NCI-H146 treated with DMSO at 0.1 percent for 48 hours (cell line): ENCODE measurements at regions not wholly inside any gene's neighbourhood (a gene's known extent, or its start where the extent isn't known, plus 50 kb on each side); places are given as distances from the start of the nearest gene placed in this dataset.

Experiments used
- DNase-seq: peaks from one replicate; lab custom pipeline; 2025; ENCODE audit not compliant: unreplicated experiment; lab: John Stamatoyannopoulos, UW

DNA sequence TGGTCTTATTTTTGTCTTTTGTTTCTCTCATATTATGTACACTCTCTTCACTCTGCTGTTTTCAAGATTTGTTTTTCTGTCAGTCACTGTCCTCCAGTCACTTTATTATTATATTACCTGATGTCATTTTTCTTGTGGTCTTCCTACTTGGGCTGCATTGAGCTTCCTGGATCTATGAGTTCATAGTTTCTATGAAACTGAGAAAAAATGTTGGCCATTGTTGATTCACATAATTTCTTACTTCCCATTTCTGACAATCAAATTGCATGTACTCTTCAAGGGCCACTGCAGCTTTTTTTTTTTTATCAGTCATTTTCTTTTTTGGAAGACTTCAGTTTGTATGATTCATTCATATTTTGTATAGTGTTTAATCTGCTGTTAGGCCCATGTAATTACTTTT is 1180.6 kb upstream of the GBE1 start:
- DNase-seq: no peak

DNA sequence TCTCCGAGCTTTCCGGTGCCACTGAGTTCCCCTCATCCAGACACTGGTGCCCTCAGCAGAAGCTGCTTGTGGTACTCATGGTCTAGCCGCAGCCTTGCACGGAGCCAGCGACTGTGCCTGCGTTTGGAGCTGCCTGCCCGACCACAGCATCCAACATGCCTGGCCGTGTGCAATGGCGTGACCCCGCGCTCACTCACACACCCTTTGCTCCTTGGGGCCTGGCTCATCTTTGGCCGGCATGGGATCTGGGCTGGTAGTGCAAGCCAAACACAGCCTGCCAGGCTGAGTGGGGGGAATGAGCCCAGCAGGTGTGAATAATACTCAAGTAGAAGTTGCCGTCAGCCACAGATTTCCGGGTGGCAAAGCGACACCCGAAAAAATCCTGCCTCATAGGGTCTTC is 1178.7 kb upstream of the GBE1 start:
- no peak for DNase-seq

DNA sequence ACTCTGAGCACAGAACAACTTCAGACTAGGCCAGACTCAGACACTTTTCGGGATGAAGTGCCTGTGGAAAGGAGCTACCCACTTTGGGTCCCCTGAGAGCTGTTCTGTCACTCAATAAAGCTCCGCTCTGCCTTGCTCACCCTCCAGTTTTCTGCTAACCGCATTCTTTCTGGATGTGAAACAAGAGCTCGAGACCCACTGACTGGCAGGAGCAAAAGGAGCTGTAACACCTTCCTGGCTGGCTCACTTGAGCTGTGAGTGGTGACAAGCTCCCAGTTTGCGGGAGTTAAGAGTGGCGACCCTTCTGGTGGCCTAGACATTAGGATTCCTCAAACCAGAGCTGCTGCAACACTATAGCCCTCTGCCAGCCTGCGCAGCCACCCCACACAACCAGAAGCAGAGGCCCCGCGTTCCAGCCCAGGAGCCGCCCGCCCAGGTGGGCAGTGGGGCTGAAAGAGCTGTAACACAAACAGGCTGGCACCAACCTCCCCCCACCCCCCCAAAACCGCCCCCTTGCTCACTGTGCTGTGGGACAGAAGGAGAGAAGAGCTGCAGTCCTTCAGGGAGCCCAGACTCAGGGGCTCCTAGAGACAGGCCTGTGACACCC is 1178.1 kb upstream of the GBE1 start:
- no peak for DNase-seq

DNA sequence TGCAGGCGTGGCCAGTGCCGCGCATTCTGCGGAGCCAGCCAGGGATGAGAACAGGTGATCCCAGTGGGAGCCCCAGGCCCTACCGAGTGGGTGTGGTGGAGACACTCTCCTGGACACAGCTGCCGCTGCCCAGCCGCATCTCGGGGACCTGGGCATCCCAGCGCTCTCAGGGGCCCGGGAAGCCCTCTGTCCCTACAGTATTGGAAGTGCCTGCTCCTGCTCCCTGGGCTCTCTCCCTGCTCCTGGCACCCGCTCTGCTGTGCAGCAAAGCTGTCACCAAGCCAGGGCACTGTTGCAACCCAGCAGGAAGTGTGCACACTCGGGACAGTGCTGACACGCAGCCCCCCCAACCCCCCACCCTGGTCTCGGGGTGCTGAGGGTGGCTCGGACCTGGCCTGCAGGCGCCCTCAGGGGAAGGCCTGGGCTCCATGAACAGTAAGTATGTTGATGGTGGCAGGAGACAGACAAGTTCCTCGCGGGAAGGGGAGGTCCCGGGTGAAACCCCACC is 1177.4 kb upstream of the GBE1 start:
- no peak for DNase-seq

DNA sequence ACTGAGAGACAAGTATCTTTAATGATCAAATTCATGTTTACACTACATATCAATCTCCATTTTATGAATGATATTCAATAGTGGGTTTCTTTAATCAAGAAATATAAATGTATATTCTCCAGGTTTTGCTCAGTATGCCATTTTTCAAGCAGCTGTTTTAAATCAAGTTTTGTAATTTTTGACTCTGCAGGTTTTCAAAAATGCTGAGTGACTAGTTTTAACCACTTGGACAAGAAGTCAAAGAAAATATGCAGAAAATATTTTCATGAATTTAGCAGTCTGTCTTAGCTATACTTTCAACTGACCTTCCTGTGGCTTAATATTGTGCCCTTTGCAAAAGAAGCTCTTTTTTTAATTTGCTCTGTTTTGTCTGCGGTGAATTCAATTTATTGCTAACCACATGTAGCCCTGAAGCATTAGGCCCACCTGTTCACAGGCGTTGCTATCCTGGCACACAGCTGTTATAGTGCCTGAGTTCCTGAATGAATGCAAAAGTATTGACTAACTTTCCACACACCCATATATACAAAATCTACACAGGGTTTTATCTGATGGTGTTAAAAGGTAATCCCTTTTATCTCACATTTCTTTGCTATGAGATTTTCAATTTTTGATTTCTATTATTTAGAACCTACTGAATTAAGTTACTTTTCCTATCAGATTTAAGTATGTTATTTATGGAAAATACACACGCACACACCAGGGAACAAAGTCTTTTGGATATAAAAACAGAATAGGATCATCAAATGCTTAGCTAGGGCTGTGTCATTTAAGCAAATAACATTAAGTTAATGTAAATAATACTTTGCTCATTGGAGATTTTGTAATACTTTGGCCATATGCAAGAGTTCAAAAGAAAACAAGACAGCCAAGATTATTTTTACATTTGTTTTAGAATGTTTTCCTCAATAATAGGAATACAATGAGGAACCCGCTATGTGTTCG is 1166.1 kb upstream of the GBE1 start:
- DNase-seq: no peak

DNA sequence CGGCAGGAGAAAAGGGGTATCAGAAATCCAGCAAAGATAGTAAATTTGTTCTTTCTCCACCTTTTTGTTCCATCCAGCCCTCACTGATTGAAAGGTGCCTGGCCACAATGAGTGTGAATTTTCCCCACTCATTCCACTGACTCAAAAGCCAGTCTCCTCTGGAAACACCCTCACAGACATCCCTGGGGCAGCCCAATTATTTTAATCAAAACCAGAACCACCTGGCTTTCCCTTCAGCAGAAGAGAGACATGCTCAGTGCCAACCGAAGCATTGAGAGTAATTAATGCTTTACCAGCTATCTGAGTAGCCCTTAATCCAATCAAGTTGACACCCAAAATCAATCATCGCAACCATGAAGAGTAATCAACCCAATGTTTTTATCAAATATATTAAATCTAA is 1129.6 kb upstream of the GBE1 start:
- no peak for DNase-seq

DNA sequence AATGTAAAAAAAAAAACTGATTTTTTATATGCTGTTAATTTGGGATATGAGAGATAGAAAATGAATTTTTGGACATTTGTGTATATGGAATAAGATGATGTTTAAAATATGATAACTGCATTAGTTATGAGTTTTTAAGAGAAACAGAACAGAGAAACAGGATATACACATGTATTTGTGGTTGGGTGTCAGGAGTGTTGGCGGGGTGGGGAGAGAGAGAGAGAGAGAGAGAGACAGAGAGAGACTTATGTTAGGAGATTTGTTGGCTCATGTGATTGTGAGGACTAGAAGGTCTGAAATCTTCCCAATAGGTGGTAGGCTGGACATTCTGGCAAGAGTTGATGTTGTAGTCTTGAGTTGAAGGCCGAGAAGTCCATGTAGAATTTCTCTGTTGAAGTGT is 1121.6 kb upstream of the GBE1 start:
- DNase-seq: no peak

DNA sequence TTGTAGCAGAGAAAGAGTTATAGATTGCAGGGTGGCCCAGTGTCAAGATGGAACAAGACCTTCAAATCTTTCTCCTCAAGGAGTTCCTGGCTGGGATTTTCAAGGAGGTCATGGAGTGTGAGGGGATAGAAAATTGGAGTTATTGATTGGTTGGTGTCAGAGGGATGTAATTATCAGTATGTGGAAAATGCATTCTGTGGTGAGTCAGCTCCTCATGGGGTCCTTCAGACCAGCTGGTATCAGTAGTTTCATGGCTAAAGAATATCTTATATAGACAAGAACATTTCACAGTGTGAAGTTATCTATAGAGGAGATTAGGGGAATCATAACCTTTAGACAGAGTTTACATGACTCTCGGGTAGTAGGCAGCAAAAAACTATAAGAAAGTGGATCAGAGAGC is 1114.0 kb upstream of the GBE1 start:
- DNase-seq: peak; percentile 0

DNA sequence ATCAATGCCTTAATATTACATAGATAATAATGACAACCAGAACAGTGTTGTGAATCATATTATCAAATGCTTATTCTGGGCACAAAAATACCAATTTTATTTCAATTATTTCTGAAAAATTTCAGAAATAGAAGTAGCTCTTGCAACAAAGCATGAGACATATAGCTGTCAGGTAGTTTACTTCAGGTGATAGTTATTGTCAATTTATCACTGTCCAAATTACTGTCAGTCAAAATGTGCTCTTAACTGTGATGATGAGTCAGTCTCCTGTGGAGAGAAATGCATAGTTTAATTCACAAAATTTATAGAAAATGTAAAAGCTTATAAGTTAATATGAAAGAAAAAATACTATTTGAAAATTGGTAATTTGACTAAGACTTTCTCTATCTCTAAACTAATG is 1078.4 kb upstream of the GBE1 start:
- no peak for DNase-seq

DNA sequence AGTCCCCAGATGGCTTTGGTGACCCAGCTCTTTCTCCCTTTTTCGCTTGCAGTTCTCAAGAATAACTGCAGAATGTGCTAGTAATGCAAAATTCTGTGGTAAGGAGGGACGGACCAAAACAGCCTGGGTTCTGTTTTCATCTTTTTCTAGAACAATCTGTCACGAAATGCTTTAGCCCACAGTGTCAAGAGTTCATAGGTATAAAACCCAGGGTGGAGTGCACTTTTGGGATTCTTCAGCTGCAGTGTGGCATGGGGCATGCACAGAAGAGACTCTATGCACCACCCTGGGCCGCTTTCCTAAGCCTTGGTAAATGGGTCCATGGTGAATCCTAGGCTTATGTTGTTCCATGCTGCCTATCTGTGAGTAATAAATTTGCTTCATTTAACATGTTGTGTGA is 1072.7 kb upstream of the GBE1 start:
- no peak for DNase-seq

DNA sequence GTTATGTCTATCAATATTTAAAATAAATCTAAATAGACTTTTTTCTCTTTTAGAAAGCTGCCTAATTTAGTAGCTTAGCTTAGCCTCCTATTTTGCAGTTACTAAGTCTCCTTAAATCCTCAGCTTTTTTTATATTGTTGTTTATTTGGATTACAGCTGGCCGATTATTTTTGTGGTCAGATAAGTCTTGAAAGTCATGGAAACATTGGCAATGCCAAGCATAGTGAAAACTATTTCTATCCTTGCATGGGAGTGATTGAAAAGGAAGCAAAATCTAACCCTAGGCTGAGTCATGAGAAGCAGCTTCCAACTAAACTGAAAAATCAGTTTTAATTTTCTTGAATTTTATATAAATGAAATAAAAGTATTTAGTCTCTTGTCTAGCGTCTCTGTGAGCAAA is 1063.0 kb upstream of the GBE1 start:
- no peak for DNase-seq

DNA sequence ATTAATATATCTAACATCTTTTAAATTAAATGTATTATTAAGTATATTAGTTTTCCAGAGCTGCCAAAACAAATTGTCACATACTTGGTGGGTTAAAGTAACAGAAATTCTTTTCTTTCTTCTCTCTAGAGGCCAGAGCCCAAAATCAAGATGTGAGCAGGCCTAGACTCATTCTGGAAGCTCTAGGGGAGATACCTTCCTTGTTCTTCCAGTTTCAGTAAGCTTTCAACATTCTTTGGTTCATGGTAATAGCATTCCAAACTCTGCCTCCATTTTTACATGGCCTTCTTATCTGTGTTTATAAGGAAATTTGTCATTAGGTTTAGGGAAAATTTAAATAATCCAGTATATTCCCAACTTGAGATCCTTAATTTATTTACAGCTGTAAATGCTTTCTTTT is 1054.6 kb upstream of the GBE1 start:
- DNase-seq: no peak

DNA sequence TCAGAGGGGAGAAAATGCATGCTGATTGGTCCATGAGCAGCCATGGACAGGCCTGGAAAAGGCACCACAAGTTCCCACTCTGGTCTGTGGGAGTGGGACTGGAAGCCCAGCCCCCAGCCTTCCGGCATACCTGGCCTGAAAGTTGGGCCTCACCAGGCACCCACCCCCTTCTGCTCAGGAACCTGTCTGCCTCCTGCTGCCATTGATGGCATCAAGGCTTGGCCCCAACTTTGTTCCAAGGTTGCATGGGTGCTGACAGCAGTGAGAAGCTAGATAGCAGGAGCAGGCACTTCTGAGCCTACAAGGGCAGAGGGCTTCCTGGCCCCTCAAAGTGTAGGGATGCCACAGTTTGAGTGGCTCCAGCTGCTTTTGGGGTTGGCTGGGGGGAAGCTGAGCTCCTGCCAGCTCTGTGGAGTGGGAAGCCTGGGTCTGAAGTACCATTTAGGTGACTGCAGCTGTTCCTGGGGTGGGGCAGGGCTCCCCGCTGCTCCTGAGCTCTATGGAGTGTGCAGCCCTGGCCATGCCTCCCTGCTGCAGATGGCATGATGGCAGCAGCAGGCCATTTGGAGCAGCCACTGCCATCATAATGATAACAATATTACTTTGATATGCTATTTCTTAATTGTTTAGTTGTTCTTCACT is 1054.1 kb upstream of the GBE1 start:
- no peak for DNase-seq

DNA sequence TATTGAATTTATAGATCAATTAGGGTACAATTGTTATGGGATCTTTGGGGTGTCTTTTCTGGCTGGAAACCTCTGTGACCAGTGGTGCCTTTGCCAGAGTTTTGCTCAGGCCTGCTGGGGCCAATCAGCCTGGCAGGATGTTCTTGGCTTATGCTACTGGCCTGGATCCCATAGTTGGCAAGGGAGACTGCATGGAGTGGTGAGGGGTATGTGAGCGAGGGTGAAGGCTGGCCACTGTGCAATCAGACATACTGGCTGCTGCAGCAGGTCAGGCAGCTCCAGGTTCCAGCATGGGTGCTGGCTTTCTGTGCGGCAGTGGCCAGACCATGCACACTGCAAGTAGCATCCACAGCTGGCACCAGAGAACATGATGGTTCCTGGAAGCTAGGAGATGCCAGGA is 1053.2 kb upstream of the GBE1 start:
- DNase-seq: no peak

DNA sequence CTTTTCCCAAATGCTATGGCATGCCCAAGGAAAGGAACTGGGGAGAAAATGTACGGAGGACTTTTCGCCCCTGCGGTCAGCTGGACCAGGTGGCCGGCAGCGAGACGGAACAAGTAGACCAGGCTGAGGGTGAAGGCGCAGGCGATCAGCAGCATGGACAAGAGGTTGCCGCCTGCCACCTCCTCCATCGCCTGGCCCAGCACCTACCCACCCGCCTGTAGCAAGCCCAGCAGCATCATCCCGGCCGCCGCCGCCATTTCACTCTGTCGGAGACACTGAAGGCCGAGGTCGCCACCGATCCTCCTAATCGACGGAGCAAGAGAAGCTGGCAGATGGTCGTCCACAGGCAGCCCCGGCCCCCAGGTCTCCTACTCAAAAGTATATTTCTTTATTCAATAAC is 1046.3 kb upstream of the GBE1 start:
- no peak for DNase-seq

DNA sequence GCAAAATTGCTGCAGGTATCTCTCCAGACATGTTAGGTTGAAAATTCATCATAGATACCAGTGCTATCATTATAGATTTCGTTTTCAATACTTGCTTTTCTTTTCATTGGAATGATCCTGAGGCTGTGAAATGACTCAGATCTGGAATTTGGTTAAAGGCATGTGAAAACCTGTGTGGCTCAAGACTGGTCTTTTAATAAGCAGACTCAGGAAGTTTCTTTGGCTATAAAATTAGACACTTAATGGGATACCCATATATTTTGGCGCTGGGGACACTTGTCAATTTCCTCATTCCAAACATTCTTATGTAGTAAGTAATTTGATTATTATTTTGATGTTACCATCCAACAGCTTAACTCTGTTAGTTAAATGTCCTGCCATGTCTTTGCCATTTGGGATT is 1041.1 kb upstream of the GBE1 start:
- DNase-seq: no peak

DNA sequence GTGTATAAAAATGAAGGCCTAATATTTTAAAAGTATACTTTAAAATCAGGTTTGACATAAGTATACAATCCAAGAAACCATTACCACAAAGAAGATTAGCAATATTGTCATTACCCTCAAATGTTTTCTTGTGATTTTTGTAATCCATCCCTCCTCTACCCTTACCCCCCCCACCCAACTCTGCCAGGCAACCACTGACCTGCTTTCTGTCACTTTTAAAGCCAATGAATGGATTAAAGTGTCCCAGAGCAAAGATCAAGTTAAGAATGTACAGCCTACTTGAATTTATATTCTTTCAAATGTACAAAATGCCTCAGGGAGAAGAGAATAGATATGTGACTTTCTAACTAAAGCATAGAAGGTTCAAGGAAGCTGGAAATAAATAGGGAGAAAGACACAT is 1038.8 kb upstream of the GBE1 start:
- no peak for DNase-seq

DNA sequence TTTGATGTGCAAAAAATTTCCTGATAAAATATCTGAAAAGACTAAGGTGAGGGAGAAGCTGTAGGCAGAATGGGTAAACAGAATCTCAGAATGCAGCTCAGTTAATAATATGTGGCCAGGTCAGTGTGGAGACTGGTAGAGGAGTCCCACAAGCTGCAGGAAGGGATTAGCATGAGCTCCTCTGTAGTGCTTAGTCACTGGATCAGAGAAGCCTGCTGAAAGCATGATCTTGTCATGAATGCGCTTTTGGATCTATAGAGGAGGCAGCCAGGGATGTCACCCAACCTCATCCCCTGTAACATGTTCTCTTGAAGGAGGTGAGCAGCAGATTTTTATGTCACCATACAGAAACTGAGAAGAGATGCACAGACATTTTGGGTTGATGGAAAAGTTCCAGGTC is 1035.3 kb upstream of the GBE1 start:
- DNase-seq: no peak

DNA sequence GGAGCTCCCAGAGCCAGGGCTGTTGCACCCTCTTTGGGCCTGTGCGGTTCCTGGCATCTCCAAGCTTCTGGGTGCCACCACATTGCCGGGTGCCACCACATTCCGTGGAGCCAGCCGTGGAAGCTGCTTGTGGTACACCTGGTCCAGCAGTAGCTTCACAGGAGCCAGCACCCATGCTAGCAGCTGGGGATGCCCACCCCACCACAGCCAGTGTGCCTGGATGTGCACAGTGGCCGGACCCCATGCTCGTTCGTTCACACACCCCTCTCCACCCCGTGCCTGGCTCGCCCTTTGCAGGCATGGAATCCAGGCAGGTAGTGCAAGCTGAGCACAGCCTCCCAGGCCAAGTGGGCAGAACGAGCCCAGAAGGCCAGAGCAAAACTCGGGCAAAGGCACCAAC is 1029.8 kb upstream of the GBE1 start:
- DNase-seq: no peak

DNA sequence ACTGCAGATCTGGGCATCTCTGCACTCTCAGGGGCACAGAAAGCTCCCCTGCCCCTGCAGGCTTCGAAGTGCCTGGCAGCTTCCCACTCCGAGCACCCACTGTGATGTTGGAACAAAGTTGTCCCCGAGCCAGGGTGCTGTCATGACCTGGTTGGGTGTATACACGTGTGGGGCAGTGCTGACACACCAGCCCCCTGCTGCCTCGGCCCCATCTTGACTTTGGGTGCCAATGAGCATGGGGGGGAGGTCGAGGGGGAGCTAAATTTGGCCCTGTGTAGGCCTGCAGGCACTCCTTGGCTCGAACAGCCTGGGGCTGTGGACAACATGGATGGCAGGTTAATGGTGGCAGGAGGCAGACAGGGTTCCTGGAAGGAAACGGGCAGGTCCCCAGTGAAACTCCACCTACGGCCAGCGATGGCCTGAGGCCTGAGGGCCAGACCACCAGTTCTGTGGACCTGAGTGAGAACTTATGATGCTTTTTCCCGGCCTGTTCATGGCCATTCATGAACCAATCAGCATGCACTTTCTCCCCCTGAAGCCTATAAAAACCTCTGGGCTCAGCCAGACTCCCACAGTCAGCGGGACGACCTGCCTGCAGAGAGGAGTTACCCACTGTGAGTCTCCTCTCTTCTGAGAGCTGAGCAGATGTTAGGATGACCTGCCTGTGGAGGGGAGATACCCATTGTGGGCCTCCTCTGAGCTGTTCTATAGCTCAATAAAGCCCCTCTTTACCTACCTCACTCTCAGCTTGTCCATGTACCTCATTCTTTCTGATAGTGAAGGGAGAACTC is 1029.1 kb upstream of the GBE1 start:
- DNase-seq: no peak

DNA sequence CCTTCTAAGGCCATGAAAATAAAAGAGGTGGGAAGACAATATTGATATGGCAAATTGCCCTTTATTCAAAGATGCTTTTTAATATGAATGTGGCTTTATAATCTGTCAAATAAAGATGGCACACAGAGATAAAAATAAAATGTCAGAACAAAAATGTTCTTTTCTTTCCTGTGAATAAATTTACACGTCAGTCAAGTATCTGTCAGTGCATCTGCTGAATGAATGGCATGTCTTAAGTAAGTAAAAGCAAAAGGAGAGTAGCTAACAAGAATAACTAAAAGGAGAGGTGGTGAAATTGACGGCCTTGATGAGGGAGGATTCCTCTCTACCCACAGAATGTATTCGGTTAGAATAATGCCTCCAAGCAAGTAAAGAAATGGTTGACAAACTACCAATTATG is 1021.7 kb upstream of the GBE1 start:
- DNase-seq: no peak
